Fibroblast of lung (primary cell): ENCODE measurements at regions not wholly inside any gene's neighbourhood (a gene's known extent, or its start where the extent isn't known, plus 50 kb on each side); places are given as distances from the start of the nearest gene placed in this dataset.

Experiments
- DNase-seq, 2 donors: peaks; one replicate each; pipeline versions ENCODE4 v3.0.0 to v3.0.0-alpha.2; 2010; ENCODE audit warnings: low read depth in 2 of 2
- H2AFZ ChIP-seq: 2 replicates; pipeline ENCODE4 v1.5.1; 2012; ENCODE audit warnings: low read length, control low read depth, inconsistent platforms
- H3K27ac ChIP-seq: 2 replicates; pipeline ENCODE4 v1.5.1; 2011; ENCODE audit warnings: low read length, control low read depth; ENCODE audit not compliant: insufficient read depth
- H3K27me3 ChIP-seq: 2 replicates; pipeline ENCODE4 v1.5.1; 2011; ENCODE audit warnings: mild to moderate bottlenecking, low read length; ENCODE audit not compliant: control insufficient read depth, insufficient read depth
- H3K36me3 ChIP-seq: 2 replicates; pipeline ENCODE4 v1.5.1; 2011; ENCODE audit warnings: low read length; ENCODE audit not compliant: control insufficient read depth, insufficient read depth
- H3K4me1 ChIP-seq: 2 replicates; pipeline ENCODE4 v1.5.1; 2011; ENCODE audit warnings: low read length; ENCODE audit not compliant: control insufficient read depth, insufficient read depth; ENCODE audit errors: extremely low read depth
- H3K4me2 ChIP-seq: 2 replicates; pipeline ENCODE4 v1.5.1; 2011; ENCODE audit warnings: low read length, control low read depth; ENCODE audit not compliant: insufficient read depth; ENCODE audit errors: extremely low read depth
- H3K4me3 ChIP-seq, 4 experiments: fragments of 200-600 bp in 1 of 4; sonication (generic) in 1 of 4; replicated peaks in 1 of 4; 2 replicates each; pipeline ENCODE4 v1.5.1; 2011 to 2016; ENCODE audit warnings: low read length in 4 of 4, low read depth in 3 of 4, mild to moderate bottlenecking in 3 of 4, control low read depth in 2 of 4, inconsistent platforms in 1 of 4, mixed read lengths in 1 of 4; ENCODE audit not compliant: insufficient read depth in 1 of 4; ENCODE audit errors: control extremely low read depth in 1 of 4
- H3K79me2 ChIP-seq: 2 replicates; pipeline ENCODE4 v1.5.1; 2012; ENCODE audit warnings: mild to moderate bottlenecking, low read length, inconsistent platforms; ENCODE audit not compliant: control insufficient read depth, insufficient read depth
- H3K9ac ChIP-seq: 2 replicates; pipeline ENCODE4 v1.5.1; 2011; ENCODE audit warnings: mild to moderate bottlenecking, low read length, control low read depth; ENCODE audit not compliant: insufficient read depth
- H3K9me3 ChIP-seq: 2 replicates; pipeline ENCODE4 v1.5.1; 2012; ENCODE audit warnings: low read depth, low read length; ENCODE audit not compliant: control insufficient read depth, insufficient read depth
- H4K20me1 ChIP-seq: 2 replicates; pipeline ENCODE4 v1.5.1; 2011; ENCODE audit warnings: low read length; ENCODE audit not compliant: control insufficient read depth, insufficient read depth; ENCODE audit errors: extremely low read depth
- CTCF ChIP-seq, 2 donors: IDR thresholded peaks in 1 of 2; conservative IDR thresholded peaks in 1 of 2; 1 replicate in 1 of 2; 2 replicates in 1 of 2; pipeline ENCODE4 v1.5.1; 2011 to 2012; ENCODE audit warnings: low read length in 2 of 2, control low read depth in 1 of 2, inconsistent platforms in 1 of 2, low read depth in 1 of 2, mild to moderate bottlenecking in 1 of 2
- EZH2 ChIP-seq: IDR thresholded peaks from 2 replicates; pipeline ENCODE4 v1.5.1; 2012; ENCODE audit warnings: low read length, control low read depth, mild to moderate bottlenecking; ENCODE audit errors: missing control alignments

GRCh38 chr9:124197177-124198095 is 60.3 kb upstream of the NEK6 start:
- H3K27ac ChIP-seq = no peak overlapping the region
- H2AFZ ChIP-seq = no peak overlapping the region
- H4K20me1 ChIP-seq = no peaks in the 10 kb centered on the region
- H3K4me1 ChIP-seq = no peaks in the 10 kb centered on the region
- H3K4me3 ChIP-seq = no peak overlapping the region
- TF ChIP-seq CTCF (conservative IDR thresholded peaks at IDR 0.05 in 1 of 2, IDR thresholded peaks at IDR 0.05 in 1 of 2; ENCODE audit: low read depth in 1 of 2, low read length in 2 of 2) = no peak
- no peak for TF ChIP-seq EZH2
- H3K27me3 ChIP-seq = no peaks in the 10 kb centered on the region
- H3K36me3 ChIP-seq = no peaks in the 10 kb centered on the region
- H3K4me2 ChIP-seq = no peak overlapping the region
- no peak for DNase-seq
- H3K79me2 ChIP-seq = no peaks in the 10 kb centered on the region
- no peaks in the 10 kb centered on the region for H3K9me3 ChIP-seq
- no peak overlapping the region for H3K9ac ChIP-seq

DNA sequence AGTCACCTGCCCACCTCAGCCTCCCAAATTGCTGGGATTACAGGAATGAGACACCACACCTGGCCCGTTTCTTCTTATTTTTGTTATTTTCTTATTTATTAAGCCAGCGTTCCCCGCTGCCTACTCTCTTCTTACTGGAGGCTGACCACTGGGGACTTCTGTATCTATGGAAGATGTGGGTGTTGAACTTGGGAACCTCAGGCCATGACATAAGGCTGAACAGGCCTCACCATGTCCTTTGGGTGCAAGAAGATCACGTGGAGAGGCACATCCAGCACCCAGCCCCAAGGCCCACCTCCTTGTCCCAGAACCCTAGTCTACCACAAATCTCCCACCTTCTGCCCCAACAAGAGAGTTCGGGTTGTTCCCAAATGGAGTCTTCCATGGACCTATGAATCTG is 59.4 kb upstream of the NEK6 start:
- no peaks in the 10 kb centered on the region for H4K20me1 ChIP-seq
- no peaks in the 10 kb centered on the region for H3K36me3 ChIP-seq
- H3K4me3 ChIP-seq = no peak overlapping the region
- no peak overlapping the region for H2AFZ ChIP-seq
- H3K79me2 ChIP-seq = no peaks in the 10 kb centered on the region
- TF ChIP-seq EZH2 (no peak), CTCF (conservative IDR thresholded peaks at IDR 0.05 in 1 of 2, IDR thresholded peaks at IDR 0.05 in 1 of 2; ENCODE audit: low read depth in 1 of 2, low read length in 2 of 2) (no peak)
- H3K27ac ChIP-seq = no peak overlapping the region
- no peak for DNase-seq
- no peak overlapping the region for H3K4me2 ChIP-seq
- H3K27me3 ChIP-seq = no peaks in the 10 kb centered on the region
- H3K4me1 ChIP-seq = no peaks in the 10 kb centered on the region
- H3K9ac ChIP-seq = no peak overlapping the region
- H3K9me3 ChIP-seq = no peaks in the 10 kb centered on the region

DNA sequence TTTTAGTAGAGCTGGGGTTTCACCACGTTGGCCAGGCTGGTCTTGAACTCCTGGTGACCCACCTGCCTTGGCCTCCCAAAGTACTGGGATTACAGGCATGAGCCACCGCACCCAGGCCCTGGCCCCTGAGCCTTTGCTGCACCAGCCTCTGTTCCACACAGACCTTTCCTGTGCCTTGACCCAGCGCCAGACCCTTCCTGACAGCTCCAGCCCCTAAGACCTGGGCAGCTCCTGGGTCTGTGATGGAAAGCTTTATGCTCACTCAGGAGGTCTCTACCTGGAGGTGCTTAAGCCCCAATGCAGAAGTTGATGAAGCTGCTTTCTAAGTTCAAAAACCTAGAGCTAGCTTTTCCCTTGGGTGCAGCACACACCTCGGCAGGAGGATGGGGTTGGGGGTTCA is 58.8 kb upstream of the NEK6 start:
- Histone ChIP-seq H3K4me2 (no peak overlapping the region), H3K4me1 (no peaks in the 10 kb centered on the region), H3K9ac (no peak overlapping the region), H3K36me3 (no peaks in the 10 kb centered on the region), H3K9me3 (no peaks in the 10 kb centered on the region), H2AFZ (no peak overlapping the region), H3K4me3 (no peak overlapping the region), H3K79me2 (no peaks in the 10 kb centered on the region), H4K20me1 (no peaks in the 10 kb centered on the region), H3K27me3 (no peaks in the 10 kb centered on the region), H3K27ac (no peak overlapping the region)
- TF ChIP-seq EZH2 = no peak
- TF ChIP-seq CTCF (conservative IDR thresholded peaks at IDR 0.05 in 1 of 2, IDR thresholded peaks at IDR 0.05 in 1 of 2; ENCODE audit: low read depth in 1 of 2, low read length in 2 of 2) = no peak
- DNase-seq = no peak
